MM.1S (cell line): ENCODE measurements at regions not wholly inside any gene's neighbourhood (a gene's known extent, or its start where the extent isn't known, plus 50 kb on each side); places are given as distances from the start of the nearest gene placed in this dataset.

ENCODE experiments used
- EZH2 ChIP-seq: fragments of 300-600 bp; sonication (generic); optimal IDR thresholded peaks from 2 replicates; pipeline ENCODE3; 2017; ENCODE audit warnings: low read depth, mild to moderate bottlenecking, antibody characterized with exemption, low read length, mixed read lengths
- EZH2phosphoT487 ChIP-seq: fragments of 300-600 bp; sonication (generic); IDR thresholded peaks from 2 replicates; pipeline ENCODE4 v1.6.1; 2018; ENCODE audit warnings: antibody characterized with exemption, low read length
- TF ChIP-seq, protein P1 (sequence below): fragments of 300-600 bp; sonication (generic); IDR thresholded peaks from 2 replicates; pipeline ENCODE4 v1.5.1; 2016; ENCODE audit warnings: antibody characterized with exemption, low read length, mixed read lengths

- TF ChIP-seq, protein P1, sequence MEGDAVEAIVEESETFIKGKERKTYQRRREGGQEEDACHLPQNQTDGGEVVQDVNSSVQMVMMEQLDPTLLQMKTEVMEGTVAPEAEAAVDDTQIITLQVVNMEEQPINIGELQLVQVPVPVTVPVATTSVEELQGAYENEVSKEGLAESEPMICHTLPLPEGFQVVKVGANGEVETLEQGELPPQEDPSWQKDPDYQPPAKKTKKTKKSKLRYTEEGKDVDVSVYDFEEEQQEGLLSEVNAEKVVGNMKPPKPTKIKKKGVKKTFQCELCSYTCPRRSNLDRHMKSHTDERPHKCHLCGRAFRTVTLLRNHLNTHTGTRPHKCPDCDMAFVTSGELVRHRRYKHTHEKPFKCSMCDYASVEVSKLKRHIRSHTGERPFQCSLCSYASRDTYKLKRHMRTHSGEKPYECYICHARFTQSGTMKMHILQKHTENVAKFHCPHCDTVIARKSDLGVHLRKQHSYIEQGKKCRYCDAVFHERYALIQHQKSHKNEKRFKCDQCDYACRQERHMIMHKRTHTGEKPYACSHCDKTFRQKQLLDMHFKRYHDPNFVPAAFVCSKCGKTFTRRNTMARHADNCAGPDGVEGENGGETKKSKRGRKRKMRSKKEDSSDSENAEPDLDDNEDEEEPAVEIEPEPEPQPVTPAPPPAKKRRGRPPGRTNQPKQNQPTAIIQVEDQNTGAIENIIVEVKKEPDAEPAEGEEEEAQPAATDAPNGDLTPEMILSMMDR, result no peak
- TF ChIP-seq EZH2 (no peak), EZH2phosphoT487 (no peak)
These were observed 264.1 kb downstream of the SCG2 start for GRCh38 chr2:223338016-223338415.
